ENCODE measurements at regions not wholly inside any gene's neighbourhood (a gene's known extent, or its start where the extent isn't known, plus 50 kb on each side); places are given as distances from the start of the nearest gene placed in this dataset.
A peak's percentile ranks its signal among the peaks of the same experiment; 100 is the strongest.

DNA sequence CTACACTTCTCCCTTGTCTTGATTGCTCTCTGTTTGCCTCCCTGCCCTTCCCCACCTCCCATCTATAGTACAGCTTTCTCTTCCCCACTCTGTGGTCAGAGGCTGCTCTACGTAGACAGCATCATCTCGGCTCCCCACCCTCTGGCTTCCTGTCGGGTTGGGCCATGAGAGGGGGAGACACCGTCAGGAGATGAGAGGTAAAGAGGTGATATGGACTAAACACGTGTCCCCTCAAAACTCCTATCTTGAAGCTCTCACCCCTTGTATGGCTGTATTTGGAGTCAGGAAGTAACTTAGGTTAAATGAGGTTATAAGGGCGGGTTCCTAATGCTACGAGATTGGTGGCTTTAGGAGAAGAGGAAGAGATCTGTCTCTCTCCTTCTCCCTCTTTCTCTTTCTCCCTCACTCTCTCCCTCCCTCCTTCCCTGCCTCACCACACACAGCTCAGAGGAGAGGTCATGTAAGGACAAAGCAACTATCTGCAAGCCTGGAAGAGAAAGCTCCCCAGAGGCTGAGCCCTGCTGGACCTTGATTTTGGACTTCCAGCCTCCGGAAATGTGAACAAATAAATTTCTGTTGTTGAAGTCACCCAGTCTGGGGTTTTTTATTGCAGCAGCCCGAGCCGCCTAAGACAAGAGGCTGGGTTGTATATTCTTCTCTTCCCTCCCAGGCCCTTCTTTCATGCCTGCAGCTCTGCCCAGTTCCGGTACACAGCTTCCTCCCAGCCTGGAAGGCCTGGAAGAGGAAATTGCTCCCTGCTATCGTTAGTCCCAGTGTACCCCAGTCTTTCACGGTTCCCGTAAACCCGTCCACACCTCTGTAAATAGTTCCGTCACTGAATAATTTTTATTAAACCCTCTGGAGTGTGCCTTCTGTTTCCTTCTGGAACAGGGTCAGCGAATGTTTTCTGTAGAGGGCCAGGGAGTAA, 138.0 kb downstream of the AKAIN1 start (continued):
- TF ChIP-seq, protein P1, sequence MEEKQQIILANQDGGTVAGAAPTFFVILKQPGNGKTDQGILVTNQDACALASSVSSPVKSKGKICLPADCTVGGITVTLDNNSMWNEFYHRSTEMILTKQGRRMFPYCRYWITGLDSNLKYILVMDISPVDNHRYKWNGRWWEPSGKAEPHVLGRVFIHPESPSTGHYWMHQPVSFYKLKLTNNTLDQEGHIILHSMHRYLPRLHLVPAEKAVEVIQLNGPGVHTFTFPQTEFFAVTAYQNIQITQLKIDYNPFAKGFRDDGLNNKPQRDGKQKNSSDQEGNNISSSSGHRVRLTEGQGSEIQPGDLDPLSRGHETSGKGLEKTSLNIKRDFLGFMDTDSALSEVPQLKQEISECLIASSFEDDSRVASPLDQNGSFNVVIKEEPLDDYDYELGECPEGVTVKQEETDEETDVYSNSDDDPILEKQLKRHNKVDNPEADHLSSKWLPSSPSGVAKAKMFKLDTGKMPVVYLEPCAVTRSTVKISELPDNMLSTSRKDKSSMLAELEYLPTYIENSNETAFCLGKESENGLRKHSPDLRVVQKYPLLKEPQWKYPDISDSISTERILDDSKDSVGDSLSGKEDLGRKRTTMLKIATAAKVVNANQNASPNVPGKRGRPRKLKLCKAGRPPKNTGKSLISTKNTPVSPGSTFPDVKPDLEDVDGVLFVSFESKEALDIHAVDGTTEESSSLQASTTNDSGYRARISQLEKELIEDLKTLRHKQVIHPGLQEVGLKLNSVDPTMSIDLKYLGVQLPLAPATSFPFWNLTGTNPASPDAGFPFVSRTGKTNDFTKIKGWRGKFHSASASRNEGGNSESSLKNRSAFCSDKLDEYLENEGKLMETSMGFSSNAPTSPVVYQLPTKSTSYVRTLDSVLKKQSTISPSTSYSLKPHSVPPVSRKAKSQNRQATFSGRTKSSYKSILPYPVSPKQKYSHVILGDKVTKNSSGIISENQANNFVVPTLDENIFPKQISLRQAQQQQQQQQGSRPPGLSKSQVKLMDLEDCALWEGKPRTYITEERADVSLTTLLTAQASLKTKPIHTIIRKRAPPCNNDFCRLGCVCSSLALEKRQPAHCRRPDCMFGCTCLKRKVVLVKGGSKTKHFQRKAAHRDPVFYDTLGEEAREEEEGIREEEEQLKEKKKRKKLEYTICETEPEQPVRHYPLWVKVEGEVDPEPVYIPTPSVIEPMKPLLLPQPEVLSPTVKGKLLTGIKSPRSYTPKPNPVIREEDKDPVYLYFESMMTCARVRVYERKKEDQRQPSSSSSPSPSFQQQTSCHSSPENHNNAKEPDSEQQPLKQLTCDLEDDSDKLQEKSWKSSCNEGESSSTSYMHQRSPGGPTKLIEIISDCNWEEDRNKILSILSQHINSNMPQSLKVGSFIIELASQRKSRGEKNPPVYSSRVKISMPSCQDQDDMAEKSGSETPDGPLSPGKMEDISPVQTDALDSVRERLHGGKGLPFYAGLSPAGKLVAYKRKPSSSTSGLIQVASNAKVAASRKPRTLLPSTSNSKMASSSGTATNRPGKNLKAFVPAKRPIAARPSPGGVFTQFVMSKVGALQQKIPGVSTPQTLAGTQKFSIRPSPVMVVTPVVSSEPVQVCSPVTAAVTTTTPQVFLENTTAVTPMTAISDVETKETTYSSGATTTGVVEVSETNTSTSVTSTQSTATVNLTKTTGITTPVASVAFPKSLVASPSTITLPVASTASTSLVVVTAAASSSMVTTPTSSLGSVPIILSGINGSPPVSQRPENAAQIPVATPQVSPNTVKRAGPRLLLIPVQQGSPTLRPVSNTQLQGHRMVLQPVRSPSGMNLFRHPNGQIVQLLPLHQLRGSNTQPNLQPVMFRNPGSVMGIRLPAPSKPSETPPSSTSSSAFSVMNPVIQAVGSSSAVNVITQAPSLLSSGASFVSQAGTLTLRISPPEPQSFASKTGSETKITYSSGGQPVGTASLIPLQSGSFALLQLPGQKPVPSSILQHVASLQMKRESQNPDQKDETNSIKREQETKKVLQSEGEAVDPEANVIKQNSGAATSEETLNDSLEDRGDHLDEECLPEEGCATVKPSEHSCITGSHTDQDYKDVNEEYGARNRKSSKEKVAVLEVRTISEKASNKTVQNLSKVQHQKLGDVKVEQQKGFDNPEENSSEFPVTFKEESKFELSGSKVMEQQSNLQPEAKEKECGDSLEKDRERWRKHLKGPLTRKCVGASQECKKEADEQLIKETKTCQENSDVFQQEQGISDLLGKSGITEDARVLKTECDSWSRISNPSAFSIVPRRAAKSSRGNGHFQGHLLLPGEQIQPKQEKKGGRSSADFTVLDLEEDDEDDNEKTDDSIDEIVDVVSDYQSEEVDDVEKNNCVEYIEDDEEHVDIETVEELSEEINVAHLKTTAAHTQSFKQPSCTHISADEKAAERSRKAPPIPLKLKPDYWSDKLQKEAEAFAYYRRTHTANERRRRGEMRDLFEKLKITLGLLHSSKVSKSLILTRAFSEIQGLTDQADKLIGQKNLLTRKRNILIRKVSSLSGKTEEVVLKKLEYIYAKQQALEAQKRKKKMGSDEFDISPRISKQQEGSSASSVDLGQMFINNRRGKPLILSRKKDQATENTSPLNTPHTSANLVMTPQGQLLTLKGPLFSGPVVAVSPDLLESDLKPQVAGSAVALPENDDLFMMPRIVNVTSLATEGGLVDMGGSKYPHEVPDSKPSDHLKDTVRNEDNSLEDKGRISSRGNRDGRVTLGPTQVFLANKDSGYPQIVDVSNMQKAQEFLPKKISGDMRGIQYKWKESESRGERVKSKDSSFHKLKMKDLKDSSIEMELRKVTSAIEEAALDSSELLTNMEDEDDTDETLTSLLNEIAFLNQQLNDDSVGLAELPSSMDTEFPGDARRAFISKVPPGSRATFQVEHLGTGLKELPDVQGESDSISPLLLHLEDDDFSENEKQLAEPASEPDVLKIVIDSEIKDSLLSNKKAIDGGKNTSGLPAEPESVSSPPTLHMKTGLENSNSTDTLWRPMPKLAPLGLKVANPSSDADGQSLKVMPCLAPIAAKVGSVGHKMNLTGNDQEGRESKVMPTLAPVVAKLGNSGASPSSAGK (IDR thresholded peaks at IDR 0.05), result 0 out of 2 replicates have a peak, but pooled peaks have one; percentile 31
- TF ChIP-seq ATF7 (IDR thresholded peaks at IDR 0.05) (no peak), ZNF444 (CRISPR knock-in tag; IDR thresholded peaks at IDR 0.05) (no peak)
- TF ChIP-seq, protein P2, sequence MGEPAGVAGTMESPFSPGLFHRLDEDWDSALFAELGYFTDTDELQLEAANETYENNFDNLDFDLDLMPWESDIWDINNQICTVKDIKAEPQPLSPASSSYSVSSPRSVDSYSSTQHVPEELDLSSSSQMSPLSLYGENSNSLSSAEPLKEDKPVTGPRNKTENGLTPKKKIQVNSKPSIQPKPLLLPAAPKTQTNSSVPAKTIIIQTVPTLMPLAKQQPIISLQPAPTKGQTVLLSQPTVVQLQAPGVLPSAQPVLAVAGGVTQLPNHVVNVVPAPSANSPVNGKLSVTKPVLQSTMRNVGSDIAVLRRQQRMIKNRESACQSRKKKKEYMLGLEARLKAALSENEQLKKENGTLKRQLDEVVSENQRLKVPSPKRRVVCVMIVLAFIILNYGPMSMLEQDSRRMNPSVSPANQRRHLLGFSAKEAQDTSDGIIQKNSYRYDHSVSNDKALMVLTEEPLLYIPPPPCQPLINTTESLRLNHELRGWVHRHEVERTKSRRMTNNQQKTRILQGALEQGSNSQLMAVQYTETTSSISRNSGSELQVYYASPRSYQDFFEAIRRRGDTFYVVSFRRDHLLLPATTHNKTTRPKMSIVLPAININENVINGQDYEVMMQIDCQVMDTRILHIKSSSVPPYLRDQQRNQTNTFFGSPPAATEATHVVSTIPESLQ (CRISPR knock-in tag; IDR thresholded peaks at IDR 0.05), result no peak
